ENCODE measurements at regions not wholly inside any gene's neighbourhood (a gene's known extent, or its start where the extent isn't known, plus 50 kb on each side); places are given as distances from the start of the nearest gene placed in this dataset.
A peak's percentile ranks its signal among the peaks of the same experiment; 100 is the strongest.

DNA sequence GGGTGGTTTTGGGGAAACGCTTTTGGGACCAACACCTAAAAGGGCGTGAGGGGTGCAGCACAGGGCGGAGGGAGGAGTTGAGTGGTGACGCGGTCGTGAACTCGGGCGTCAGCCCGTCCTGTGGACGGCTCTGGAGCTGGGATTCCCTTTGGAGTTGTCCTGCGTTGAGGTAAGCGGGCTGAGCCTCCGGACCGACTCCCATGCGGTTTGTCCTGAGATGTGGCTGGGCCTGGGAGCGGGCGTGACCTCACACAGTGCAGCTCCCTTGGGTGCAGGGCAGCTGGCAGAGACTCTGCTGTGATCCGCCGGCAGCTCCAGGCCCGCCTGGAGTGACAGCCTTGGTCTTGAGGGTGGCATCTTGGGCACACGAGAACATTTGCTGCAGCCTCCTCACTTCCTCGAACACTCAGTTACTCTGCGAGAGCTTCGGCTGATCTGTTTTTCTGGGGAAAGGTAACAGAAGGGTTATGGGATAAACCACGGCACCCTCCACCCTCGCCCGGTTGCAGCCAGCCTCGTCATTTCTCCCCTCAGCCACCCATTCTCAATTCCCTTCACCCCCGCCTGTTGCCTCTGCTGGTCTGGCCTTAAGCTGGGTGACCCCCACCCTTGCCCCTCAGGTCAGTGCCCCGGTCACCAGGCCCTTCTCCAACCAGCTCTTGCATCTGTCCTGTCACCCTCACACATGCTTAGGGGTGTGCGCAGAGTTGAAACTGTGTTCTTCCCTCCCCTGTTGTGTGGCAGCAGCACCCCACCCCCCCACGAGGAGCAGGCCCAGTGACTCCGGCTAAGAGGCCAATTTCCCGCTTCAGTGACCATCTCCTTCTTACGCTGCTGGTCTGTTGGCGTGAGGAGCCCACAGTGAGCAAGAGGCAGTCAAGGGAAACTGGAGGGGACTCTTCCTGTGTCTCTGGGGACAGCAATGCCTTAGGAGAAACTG is 94.2 kb upstream of the COL5A1 start:
- Histone ChIP-seq H2AK5ac (ENCODE audit: low read length, severe bottlenecking) (peak overlapping the region; percentile 95), H3K4me2 (ENCODE audit: low read length, poor library complexity, severe bottlenecking) (no peak overlapping the region), H4K91ac (ENCODE audit: low read length) (peak overlapping the region; percentile 93), H2AFZ (ENCODE audit: low read depth, low read length) (peak overlapping the region; percentile 10), H3K9me3 (ENCODE audit: control insufficient read depth, low read length) (no peaks in the 10 kb centered on the region), H2BK15ac (ENCODE audit: low read depth, poor library complexity, severe bottlenecking) (peak overlapping the region; percentile 73), H3K4me1 (ENCODE audit: control insufficient read depth, insufficient read depth, low read depth, low read length) (peaks cover 57% of the 10 kb centered on the region), H3K4me3 (ENCODE audit: insufficient read depth in 1 of 2, low read depth in 1 of 2, low read length in 2 of 2) (no peak overlapping the region), H3K23ac (ENCODE audit: low read length in 2 of 2) (no peak overlapping the region), H3K27ac (ENCODE audit: low read length, poor library complexity, severe bottlenecking) (no peak overlapping the region), H3K14ac (ENCODE audit: low read length in 2 of 2) (peak overlapping the region in 1 of 2 experiments; percentile 28), H3K18ac (ENCODE audit: low read depth in 1 of 2, low read length in 2 of 2) (peak overlapping the region; percentile 82 to 86), H3K9ac (ENCODE audit: low read length) (no peak overlapping the region), H2BK5ac (ENCODE audit: low read depth, low read length, poor library complexity, severe bottlenecking) (no peak overlapping the region), H3K36me3 (ENCODE audit: control insufficient read depth in 1 of 2, insufficient read depth in 2 of 2, low read depth in 1 of 2, low read length in 2 of 2) (no peaks in the 10 kb centered on the region), H3K4ac (ENCODE audit: low read depth in 1 of 2, low read length in 2 of 2) (peak overlapping the region; percentile 37 to 47), H3K79me1 (replicated peaks; ENCODE audit: low read length, poor library complexity, severe bottlenecking) (no peaks in the 10 kb centered on the region), H2BK12ac (ENCODE audit: low read length in 2 of 2) (peak overlapping the region; percentile 80 to 96), H3K27me3 (ENCODE audit: control insufficient read depth in 1 of 2, insufficient read depth in 1 of 2, low read length in 2 of 2) (peaks cover 0 to 28% of the 10 kb centered on the region in 2 experiments), H2BK120ac (ENCODE audit: low read depth, low read length) (peak overlapping the region; percentile 39), H4K8ac (ENCODE audit: low read length) (peak overlapping the region; percentile 88)
- DNase-seq: no peak
- 94% methylated on average over 35 of the region's 36 CpGs for WGBS

DNA sequence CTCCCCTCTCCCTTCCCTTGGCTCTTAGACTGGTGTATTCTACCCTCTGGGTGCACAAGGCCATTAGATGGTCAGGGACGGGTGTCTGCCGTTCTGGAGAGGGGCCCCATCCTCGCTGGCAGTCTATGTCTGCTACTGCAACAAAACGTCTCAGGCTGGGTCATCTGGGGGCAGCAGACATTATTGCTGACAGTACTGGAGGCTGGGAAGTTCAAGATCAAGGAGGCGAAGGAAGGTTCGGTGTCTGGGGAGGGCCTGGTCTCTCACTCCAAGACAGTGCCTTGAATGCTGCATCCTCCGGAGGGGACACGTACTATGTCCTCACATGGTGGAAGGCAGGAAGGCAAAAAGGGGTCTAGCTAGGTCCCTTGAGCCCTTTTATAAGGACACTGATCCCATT is 93.4 kb upstream of the COL5A1 start:
- no peaks in the 10 kb centered on the region for H3K79me1 ChIP-seq (replicated peaks; ENCODE audit: low read length, poor library complexity, severe bottlenecking)
- peak overlapping the region; percentile 73 for H2BK15ac ChIP-seq (ENCODE audit: low read depth, poor library complexity, severe bottlenecking)
- 74% methylated on average over 8 of the region's 8 CpGs for WGBS
- no peak for DNase-seq
- H2AFZ ChIP-seq (ENCODE audit: low read depth, low read length): no peak overlapping the region
- H3K27me3 ChIP-seq (ENCODE audit: control insufficient read depth in 1 of 2, insufficient read depth in 1 of 2, low read length in 2 of 2): peaks cover 0 to 34% of the 10 kb centered on the region in 2 experiments
- peaks cover 65% of the 10 kb centered on the region for H3K4me1 ChIP-seq (ENCODE audit: control insufficient read depth, insufficient read depth, low read depth, low read length)
- H3K36me3 ChIP-seq (ENCODE audit: control insufficient read depth in 1 of 2, insufficient read depth in 2 of 2, low read depth in 1 of 2, low read length in 2 of 2): no peaks in the 10 kb centered on the region
- H2BK120ac ChIP-seq (ENCODE audit: low read depth, low read length): peak overlapping the region; percentile 39
- peak overlapping the region; percentile 95 for H2AK5ac ChIP-seq (ENCODE audit: low read length, severe bottlenecking)
- H3K18ac ChIP-seq (ENCODE audit: low read depth in 1 of 2, low read length in 2 of 2): peak overlapping the region; percentile 82 to 86
- H3K14ac ChIP-seq (ENCODE audit: low read length in 2 of 2): no peak overlapping the region
- no peak overlapping the region for H3K23ac ChIP-seq (ENCODE audit: low read length in 2 of 2)
- H3K4me2 ChIP-seq (ENCODE audit: low read length, poor library complexity, severe bottlenecking): no peak overlapping the region
- peak overlapping the region in 1 of 2 experiments; percentile 35 for H3K4ac ChIP-seq (ENCODE audit: low read depth in 1 of 2, low read length in 2 of 2)
- H4K8ac ChIP-seq (ENCODE audit: low read length): peak overlapping the region; percentile 88
- H2BK5ac ChIP-seq (ENCODE audit: low read depth, low read length, poor library complexity, severe bottlenecking): no peak overlapping the region
- peak overlapping the region; percentile 80 to 96 for H2BK12ac ChIP-seq (ENCODE audit: low read length in 2 of 2)
- no peak overlapping the region for H3K9ac ChIP-seq (ENCODE audit: low read length)
- H4K91ac ChIP-seq (ENCODE audit: low read length): peak overlapping the region; percentile 93
- H3K27ac ChIP-seq (ENCODE audit: low read length, poor library complexity, severe bottlenecking): no peak overlapping the region
- H3K4me3 ChIP-seq (ENCODE audit: insufficient read depth in 1 of 2, low read depth in 1 of 2, low read length in 2 of 2): no peak overlapping the region
- no peaks in the 10 kb centered on the region for H3K9me3 ChIP-seq (ENCODE audit: control insufficient read depth, low read length)

DNA sequence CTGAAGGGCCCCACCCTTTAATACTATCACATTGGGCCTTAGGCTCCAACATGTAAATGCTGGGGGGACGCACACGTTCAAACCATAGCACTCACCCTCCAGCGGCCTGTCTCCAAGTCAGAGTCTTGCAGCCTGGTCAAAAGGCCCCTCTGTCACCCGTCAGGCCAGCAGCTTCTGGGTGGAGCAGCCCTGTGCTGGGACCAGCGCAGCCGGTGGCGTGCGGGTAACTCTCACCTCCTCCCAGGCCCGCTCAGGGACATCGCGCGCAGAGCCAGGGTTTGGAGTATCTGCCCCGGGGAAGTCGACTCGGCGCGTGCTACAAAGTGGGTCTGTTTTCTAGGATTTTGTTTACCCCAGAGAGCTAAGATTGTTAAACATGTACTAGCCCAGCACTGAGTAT is 93.0 kb upstream of the COL5A1 start:
- H3K79me1 ChIP-seq (replicated peaks; ENCODE audit: low read length, poor library complexity, severe bottlenecking): no peaks in the 10 kb centered on the region
- peak overlapping the region; percentile 85 for H2BK15ac ChIP-seq (ENCODE audit: low read depth, poor library complexity, severe bottlenecking)
- 93% methylated on average over 17 of the region's 17 CpGs for WGBS
- H3K4me1 ChIP-seq (ENCODE audit: control insufficient read depth, insufficient read depth, low read depth, low read length): peaks cover 68% of the 10 kb centered on the region
- no peak overlapping the region for H2BK5ac ChIP-seq (ENCODE audit: low read depth, low read length, poor library complexity, severe bottlenecking)
- H3K9me3 ChIP-seq (ENCODE audit: control insufficient read depth, low read length): no peaks in the 10 kb centered on the region
- no peak overlapping the region for H2AFZ ChIP-seq (ENCODE audit: low read depth, low read length)
- no peaks in the 10 kb centered on the region for H3K36me3 ChIP-seq (ENCODE audit: control insufficient read depth in 1 of 2, insufficient read depth in 2 of 2, low read depth in 1 of 2, low read length in 2 of 2)
- H4K8ac ChIP-seq (ENCODE audit: low read length): no peak overlapping the region
- peak overlapping the region; percentile 58 to 63 for H3K18ac ChIP-seq (ENCODE audit: low read depth in 1 of 2, low read length in 2 of 2)
- H3K9ac ChIP-seq (ENCODE audit: low read length): no peak overlapping the region
- H2BK120ac ChIP-seq (ENCODE audit: low read depth, low read length): no peak overlapping the region
- no peak overlapping the region for H3K4me3 ChIP-seq (ENCODE audit: insufficient read depth in 1 of 2, low read depth in 1 of 2, low read length in 2 of 2)
- peaks cover 0 to 34% of the 10 kb centered on the region in 2 experiments for H3K27me3 ChIP-seq (ENCODE audit: control insufficient read depth in 1 of 2, insufficient read depth in 1 of 2, low read length in 2 of 2)
- H3K4ac ChIP-seq (ENCODE audit: low read depth in 1 of 2, low read length in 2 of 2): peak overlapping the region in 1 of 2 experiments; percentile 89
- H4K91ac ChIP-seq (ENCODE audit: low read length): peak overlapping the region; percentile 86
- H2BK12ac ChIP-seq (ENCODE audit: low read length in 2 of 2): peak overlapping the region; percentile 88 to 96
- DNase-seq: no peak
- no peak overlapping the region for H2AK5ac ChIP-seq (ENCODE audit: low read length, severe bottlenecking)
- H3K4me2 ChIP-seq (ENCODE audit: low read length, poor library complexity, severe bottlenecking): no peak overlapping the region
- H3K23ac ChIP-seq (ENCODE audit: low read length in 2 of 2): no peak overlapping the region
- no peak overlapping the region for H3K27ac ChIP-seq (ENCODE audit: low read length, poor library complexity, severe bottlenecking)
- no peak overlapping the region for H3K14ac ChIP-seq (ENCODE audit: low read length in 2 of 2)

DNA sequence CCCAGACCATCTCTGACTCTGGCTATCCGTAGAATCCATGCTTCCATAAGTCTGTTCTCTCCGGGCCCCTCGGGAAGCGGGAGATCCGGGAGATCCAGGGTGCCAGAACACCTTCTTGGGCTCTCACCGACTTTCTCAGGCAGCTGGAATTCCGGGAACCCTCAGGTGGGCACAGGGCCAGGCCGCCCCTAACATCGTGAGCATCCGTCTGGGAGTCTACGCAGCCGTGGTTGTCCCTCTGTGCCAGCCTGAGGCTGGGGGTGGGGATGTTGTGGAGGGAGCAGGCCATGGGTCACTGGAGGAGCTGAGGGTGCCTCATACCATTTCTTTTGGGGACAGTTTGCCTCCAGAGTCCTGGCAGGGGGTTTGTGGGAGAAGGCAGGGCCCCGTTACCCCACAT is 92.3 kb upstream of the COL5A1 start:
- peak overlapping the region; percentile 51 for H4K8ac ChIP-seq (ENCODE audit: low read length)
- H3K14ac ChIP-seq (ENCODE audit: low read length in 2 of 2): no peak overlapping the region
- no peaks in the 10 kb centered on the region for H3K79me1 ChIP-seq (replicated peaks; ENCODE audit: low read length, poor library complexity, severe bottlenecking)
- H2BK15ac ChIP-seq (ENCODE audit: low read depth, poor library complexity, severe bottlenecking): peak overlapping the region; percentile 63
- peak overlapping the region; percentile 63 for H2AK5ac ChIP-seq (ENCODE audit: low read length, severe bottlenecking)
- H2BK12ac ChIP-seq (ENCODE audit: low read length in 2 of 2): peak overlapping the region; percentile 88 to 98
- no peak overlapping the region for H3K23ac ChIP-seq (ENCODE audit: low read length in 2 of 2)
- no peaks in the 10 kb centered on the region for H3K9me3 ChIP-seq (ENCODE audit: control insufficient read depth, low read length)
- no peak for DNase-seq
- H3K9ac ChIP-seq (ENCODE audit: low read length): no peak overlapping the region
- H3K4me3 ChIP-seq (ENCODE audit: insufficient read depth in 1 of 2, low read depth in 1 of 2, low read length in 2 of 2): no peak overlapping the region
- 90% methylated on average over 13 of the region's 13 CpGs for WGBS
- no peak overlapping the region for H2BK5ac ChIP-seq (ENCODE audit: low read depth, low read length, poor library complexity, severe bottlenecking)
- no peaks in the 10 kb centered on the region for H3K36me3 ChIP-seq (ENCODE audit: control insufficient read depth in 1 of 2, insufficient read depth in 2 of 2, low read depth in 1 of 2, low read length in 2 of 2)
- H3K27ac ChIP-seq (ENCODE audit: low read length, poor library complexity, severe bottlenecking): no peak overlapping the region
- H3K27me3 ChIP-seq (ENCODE audit: control insufficient read depth in 1 of 2, insufficient read depth in 1 of 2, low read length in 2 of 2): peaks cover 0 to 34% of the 10 kb centered on the region in 2 experiments
- H3K18ac ChIP-seq (ENCODE audit: low read depth in 1 of 2, low read length in 2 of 2): peak overlapping the region; percentile 28 to 70
- peak overlapping the region in 1 of 2 experiments; percentile 66 for H3K4ac ChIP-seq (ENCODE audit: low read depth in 1 of 2, low read length in 2 of 2)
- H3K4me1 ChIP-seq (ENCODE audit: control insufficient read depth, insufficient read depth, low read depth, low read length): peaks cover 69% of the 10 kb centered on the region
- no peak overlapping the region for H2AFZ ChIP-seq (ENCODE audit: low read depth, low read length)
- H3K4me2 ChIP-seq (ENCODE audit: low read length, poor library complexity, severe bottlenecking): no peak overlapping the region
- H4K91ac ChIP-seq (ENCODE audit: low read length): peak overlapping the region; percentile 80
- H2BK120ac ChIP-seq (ENCODE audit: low read depth, low read length): peak overlapping the region; percentile 71
